ENCODE measurements at regions not wholly inside any gene's neighbourhood (a gene's known extent, or its start where the extent isn't known, plus 50 kb on each side); places are given as distances from the start of the nearest gene placed in this dataset.

DNA sequence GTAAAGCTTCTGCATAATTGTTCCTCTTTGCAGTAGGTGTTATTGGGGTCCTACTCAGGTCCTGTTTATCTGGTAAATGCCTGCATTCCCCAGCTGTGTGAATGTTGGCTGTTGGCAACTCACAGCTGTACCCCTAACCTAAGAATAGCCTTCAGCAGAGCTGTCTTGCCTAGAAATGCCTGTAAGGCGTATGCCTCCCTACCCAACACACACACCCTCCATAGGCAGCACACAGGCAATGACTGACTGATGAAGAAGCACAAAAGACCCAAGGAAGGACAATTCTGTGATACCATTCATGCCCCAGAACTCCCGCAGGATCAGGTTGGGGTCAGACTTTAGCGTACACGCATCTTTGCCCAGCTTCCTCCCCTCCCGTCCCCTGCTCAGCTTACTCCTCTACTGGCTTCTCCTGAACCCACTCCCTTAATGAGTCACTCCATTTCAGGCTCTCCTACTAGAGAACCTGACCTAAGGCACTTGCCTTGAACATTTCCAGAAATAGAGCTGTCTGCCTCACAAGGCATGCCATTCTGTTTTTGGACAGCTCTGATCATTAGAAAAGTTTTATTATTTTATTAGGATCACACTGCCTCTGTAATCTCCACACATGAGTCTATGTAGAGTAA, 99.2 kb upstream of the PIK3CG start:
- DNase-seq = no peak
- POLR2A ChIA-PET = interaction anchor here (0.7 kb wide), 1 partner anchor 402 kb away, joined by 10 read pairs; no protein-coding TSS in a partner anchor
- Mint-ChIP-seq H3K4me3 (no peak overlapping the region), H3K27me3 (no peaks in the 10 kb centered on the region), H3K9me3 (no peaks in the 10 kb centered on the region), H3K27ac (no peak overlapping the region), H3K36me3 (ENCODE audit: low read depth) (no peaks in the 10 kb centered on the region), H3K4me1 (peaks cover 21% of the 10 kb centered on the region)
- ATAC-seq (ENCODE audit: low read depth) = no peak
- CTCF ChIA-PET = interaction anchor here (0.6 to 1.3 kb wide), 2 partner anchors 9 to 1410 kb away, joined by 3 to 4 read pairs; no protein-coding TSS in a partner anchor
- TF ChIP-seq, protein P1, sequence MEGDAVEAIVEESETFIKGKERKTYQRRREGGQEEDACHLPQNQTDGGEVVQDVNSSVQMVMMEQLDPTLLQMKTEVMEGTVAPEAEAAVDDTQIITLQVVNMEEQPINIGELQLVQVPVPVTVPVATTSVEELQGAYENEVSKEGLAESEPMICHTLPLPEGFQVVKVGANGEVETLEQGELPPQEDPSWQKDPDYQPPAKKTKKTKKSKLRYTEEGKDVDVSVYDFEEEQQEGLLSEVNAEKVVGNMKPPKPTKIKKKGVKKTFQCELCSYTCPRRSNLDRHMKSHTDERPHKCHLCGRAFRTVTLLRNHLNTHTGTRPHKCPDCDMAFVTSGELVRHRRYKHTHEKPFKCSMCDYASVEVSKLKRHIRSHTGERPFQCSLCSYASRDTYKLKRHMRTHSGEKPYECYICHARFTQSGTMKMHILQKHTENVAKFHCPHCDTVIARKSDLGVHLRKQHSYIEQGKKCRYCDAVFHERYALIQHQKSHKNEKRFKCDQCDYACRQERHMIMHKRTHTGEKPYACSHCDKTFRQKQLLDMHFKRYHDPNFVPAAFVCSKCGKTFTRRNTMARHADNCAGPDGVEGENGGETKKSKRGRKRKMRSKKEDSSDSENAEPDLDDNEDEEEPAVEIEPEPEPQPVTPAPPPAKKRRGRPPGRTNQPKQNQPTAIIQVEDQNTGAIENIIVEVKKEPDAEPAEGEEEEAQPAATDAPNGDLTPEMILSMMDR (IDR thresholded peaks at IDR 0.05) = no peak
- intact Hi-C loops (cut with micrococcal nuclease) = no loop called here

DNA sequence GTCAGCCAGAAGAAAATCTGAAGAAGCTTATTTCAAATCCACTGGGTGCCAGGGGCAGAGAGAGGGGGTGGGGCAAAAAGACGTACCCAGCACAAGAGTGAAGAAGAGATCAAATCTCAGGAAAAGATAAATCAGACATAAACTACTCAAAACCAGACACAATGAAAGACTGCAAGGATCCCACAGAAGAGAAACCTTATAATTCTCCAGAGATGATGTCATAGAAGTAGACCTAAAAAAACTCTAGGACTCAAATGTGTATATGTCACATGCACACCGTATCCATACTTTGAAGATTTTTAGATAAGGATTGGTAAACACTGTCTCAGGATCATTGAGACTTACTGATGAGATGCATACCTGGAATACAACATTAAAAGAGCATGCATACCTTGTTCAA, 98.5 kb upstream of the PIK3CG start:
- ChIA-PET CTCF (interaction anchor here (0.6 to 1.3 kb wide), 2 partner anchors 9 to 1410 kb away, joined by 3 to 4 read pairs; no protein-coding TSS in a partner anchor), POLR2A (interaction anchor here (0.7 kb wide), 1 partner anchor 401 kb away, joined by 10 read pairs; no protein-coding TSS in a partner anchor)
- H3K4me3 Mint-ChIP-seq = no peak overlapping the region

DNA sequence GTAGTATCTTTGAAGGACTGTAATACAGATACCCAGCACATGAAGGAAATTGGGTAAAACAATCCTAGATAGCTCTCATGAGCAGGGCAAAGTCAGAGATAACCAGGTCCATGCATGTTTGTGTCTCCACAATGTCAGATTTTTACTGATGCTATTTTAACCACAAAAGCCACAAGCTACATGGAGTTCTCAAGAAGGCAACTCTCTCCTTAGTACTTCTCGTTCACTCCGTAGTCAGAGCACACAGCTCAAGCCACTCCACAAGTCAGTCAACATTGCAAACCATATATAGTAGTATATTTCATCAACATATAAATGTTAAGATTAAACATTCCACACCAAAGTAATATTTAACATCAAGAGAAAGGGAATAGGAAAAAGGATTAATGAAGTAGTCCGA, 98.0 kb upstream of the PIK3CG start:
- H3K4me1 Mint-ChIP-seq = peaks cover 21% of the 10 kb centered on the region
- TF ChIP-seq, protein P1 (IDR thresholded peaks at IDR 0.05) = no peak
- DNase-seq (no peak), ATAC-seq (ENCODE audit: low read depth) (no peak)
- ChIA-PET CTCF (interaction anchor here (1.3 to 1.6 kb wide), 2 partner anchors 10 to 31 kb away, joined by 4 to 6 read pairs; no protein-coding TSS in a partner anchor), POLR2A (interaction anchor here (2.4 kb wide), 1 partner anchor 401 kb away, joined by 10 read pairs; the partner anchor contains the start of gene HBP1)
- no peaks in the 10 kb centered on the region for H3K27me3 Mint-ChIP-seq
- peak overlapping the region; percentile 24 for H3K27ac Mint-ChIP-seq
- no peak overlapping the region for H3K4me3 Mint-ChIP-seq
- H3K9me3 Mint-ChIP-seq = no peaks in the 10 kb centered on the region
- H3K36me3 Mint-ChIP-seq (ENCODE audit: low read depth) = no peaks in the 10 kb centered on the region
- intact Hi-C loops (cut with micrococcal nuclease) = no loop called here

More for the DNA sequence above, 98.5 kb upstream of the PIK3CG start:
- ATAC-seq (ENCODE audit: low read depth) = no peak
- TF ChIP-seq, protein P1 (IDR thresholded peaks at IDR 0.05) = no peak
- intact Hi-C loops (cut with micrococcal nuclease) = no loop called here
- no peak overlapping the region for H3K27ac Mint-ChIP-seq
- H3K36me3 Mint-ChIP-seq (ENCODE audit: low read depth) = no peaks in the 10 kb centered on the region
- DNase-seq = no peak
- no peaks in the 10 kb centered on the region for H3K27me3 Mint-ChIP-seq
- H3K9me3 Mint-ChIP-seq = no peaks in the 10 kb centered on the region
- peaks cover 21% of the 10 kb centered on the region for H3K4me1 Mint-ChIP-seq

DNA sequence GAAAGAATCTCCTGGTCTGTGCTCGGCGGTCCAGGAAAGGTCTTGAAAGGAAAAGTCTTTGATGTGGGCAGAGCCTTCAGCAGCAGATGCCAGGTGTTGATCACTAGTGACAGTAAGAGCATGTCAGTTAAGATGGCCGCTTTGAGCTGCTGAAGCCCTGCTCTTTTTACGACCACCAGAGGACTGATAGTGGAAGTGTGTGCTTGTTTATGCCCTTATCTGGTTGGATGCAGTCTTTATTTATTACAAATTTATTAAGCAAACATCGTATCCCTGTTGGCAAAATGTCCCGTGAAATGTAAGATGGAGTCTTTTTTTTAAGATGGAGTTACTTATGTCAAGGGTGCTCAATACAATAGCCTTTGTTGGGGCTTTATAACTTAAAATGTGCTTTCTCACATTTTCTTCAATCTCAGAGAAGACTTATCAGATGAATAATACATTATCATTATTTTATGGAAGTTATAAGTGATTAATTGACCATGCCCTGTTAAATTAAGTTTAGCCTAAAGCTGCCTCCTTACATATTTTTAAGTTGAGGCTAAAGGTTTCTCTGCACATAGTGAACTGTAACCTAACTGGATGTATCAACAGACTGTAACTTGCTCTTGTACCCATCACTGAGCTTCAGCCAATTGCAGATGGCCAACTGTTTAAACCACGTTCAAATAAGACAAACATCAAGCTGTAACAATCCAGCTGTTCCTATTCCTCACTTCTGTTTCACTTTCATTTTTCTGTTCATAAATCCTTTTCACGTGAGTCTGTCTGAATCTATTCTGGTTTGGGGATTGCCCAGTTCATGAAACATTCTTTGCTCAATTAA, 97.4 kb upstream of the PIK3CG start:
- ChIA-PET CTCF (interaction anchor here (1.0 to 1.6 kb wide), 3 partner anchors 32 to 108 kb away, joined by 3 to 6 read pairs (median 6); partner anchors contain the start of gene CCDC71L), POLR2A (interaction anchor here (0.6 to 2.4 kb wide), 6 partner anchors 104 to 482 kb away, joined by 3 to 10 read pairs (median 5); partner anchors contain the start of genes HBP1 and NAMPT)
- TF ChIP-seq, protein P1 (IDR thresholded peaks at IDR 0.05) = no peak
- no peaks in the 10 kb centered on the region for H3K27me3 Mint-ChIP-seq
- peak overlapping the region; percentile 87 for H3K27ac Mint-ChIP-seq
- no peak for DNase-seq
- intact Hi-C loops (cut with micrococcal nuclease) = loop anchor here (1.0 kb wide), 2 partner anchors 31 to 106 kb away; partner anchors contain the start of gene CCDC71L
- H3K9me3 Mint-ChIP-seq = no peaks in the 10 kb centered on the region
- peak; percentile 77 for ATAC-seq (ENCODE audit: low read depth)
- H3K4me1 Mint-ChIP-seq = peaks cover 21% of the 10 kb centered on the region
- H3K4me3 Mint-ChIP-seq = peak overlapping the region; percentile 80
- H3K36me3 Mint-ChIP-seq (ENCODE audit: low read depth) = no peaks in the 10 kb centered on the region
